ENCODE measurements at regions not wholly inside any gene's neighbourhood (a gene's known extent, or its start where the extent isn't known, plus 50 kb on each side); places are given as distances from the start of the nearest gene placed in this dataset.
A peak's percentile ranks its signal among the peaks of the same experiment; 100 is the strongest.

GRCh38 chr4:173866322-173867026, 336.4 kb upstream of the HAND2 start:
- H3K4me3 ChIP-seq: no peak overlapping the region
- TF ChIP-seq CTCF (IDR thresholded peaks at IDR 0.05) (no peak), EP300 (IDR thresholded peaks at IDR 0.05) (no peak), POLR2AphosphoS5 (IDR thresholded peaks at IDR 0.05) (no peak), POLR2A (IDR thresholded peaks at IDR 0.05) (no peak)
- no peaks in the 10 kb centered on the region for H3K27me3 ChIP-seq
- no peak for DNase-seq
- H3K27ac ChIP-seq: no peak overlapping the region
- H3K9me3 ChIP-seq: peaks cover 0 to 4% (median 2%) of the 10 kb centered on the region in 4 donors
- H3K36me3 ChIP-seq: no peaks in the 10 kb centered on the region
- intact Hi-C loops (cut with DNase I): no loop called here
- WGBS, 2 donors: 90 to 93% methylated on average over 3 of the region's 3 CpGs
- H3K4me1 ChIP-seq: no peaks in the 10 kb centered on the region

- Histone ChIP-seq H3K9me3 (peaks cover 0 to 4% (median 2%) of the 10 kb centered on the region in 4 donors), H3K27ac (no peak overlapping the region), H3K27me3 (no peaks in the 10 kb centered on the region), H3K4me3 (no peak overlapping the region), H3K36me3 (no peaks in the 10 kb centered on the region), H3K4me1 (peaks cover 0 to 7% (median 3%) of the 10 kb centered on the region in 4 donors)
- no peak for DNase-seq
- intact Hi-C loops (cut with DNase I): no loop called here
- WGBS, 2 donors: 82 to 89% methylated on average over 3 of the region's 3 CpGs
- no peak for TF ChIP-seq CTCF (IDR thresholded peaks at IDR 0.05)
- TF ChIP-seq EP300 (IDR thresholded peaks at IDR 0.05): no peak
- no peak for TF ChIP-seq POLR2A (IDR thresholded peaks at IDR 0.05)
- no peak for TF ChIP-seq POLR2AphosphoS5 (IDR thresholded peaks at IDR 0.05)
Measured at GRCh38 chr4:173862754-173863153, 332.7 kb upstream of the HAND2 start.

GRCh38 chr4:173860094-173860493, 330.1 kb upstream of the HAND2 start:
- Histone ChIP-seq H3K36me3 (no peaks in the 10 kb centered on the region), H3K4me1 (peaks cover 0 to 7% (median 3%) of the 10 kb centered on the region in 4 donors), H3K9me3 (peaks cover 0 to 4% (median 2%) of the 10 kb centered on the region in 4 donors), H3K27ac (no peak overlapping the region), H3K27me3 (no peaks in the 10 kb centered on the region), H3K4me3 (no peak overlapping the region)
- DNase-seq: no peak
- no peak for TF ChIP-seq CTCF (IDR thresholded peaks at IDR 0.05)
- TF ChIP-seq EP300 (IDR thresholded peaks at IDR 0.05): no peak
- no peak for TF ChIP-seq POLR2AphosphoS5 (IDR thresholded peaks at IDR 0.05)
- no peak for TF ChIP-seq POLR2A (IDR thresholded peaks at IDR 0.05)
- intact Hi-C loops (cut with DNase I): no loop called here
- WGBS, 2 donors: 74 to 76% methylated on average over 2 of the region's 2 CpGs

GRCh38 chr4:173859091-173859713, 329.2 kb upstream of the HAND2 start:
- WGBS, 2 donors: 43 to 55% methylated on average over 6 of the region's 6 CpGs
- Histone ChIP-seq H3K36me3 (no peaks in the 10 kb centered on the region), H3K27ac (peak overlapping the region in 1 of 4 donors; percentile 7), H3K27me3 (no peaks in the 10 kb centered on the region), H3K9me3 (peaks cover 0 to 4% (median 0%) of the 10 kb centered on the region in 4 donors), H3K4me1 (peaks cover 0 to 7% (median 3%) of the 10 kb centered on the region in 4 donors), H3K4me3 (no peak overlapping the region)
- intact Hi-C loops (cut with DNase I): no loop called here
- no peak for DNase-seq
- TF ChIP-seq EP300 (IDR thresholded peaks at IDR 0.05) (no peak), CTCF (IDR thresholded peaks at IDR 0.05) (no peak), POLR2A (IDR thresholded peaks at IDR 0.05) (no peak), POLR2AphosphoS5 (IDR thresholded peaks at IDR 0.05) (no peak)
